NT2/D1 (cell line): ENCODE measurements at regions not wholly inside any gene's neighbourhood (a gene's known extent, or its start where the extent isn't known, plus 50 kb on each side); places are given as distances from the start of the nearest gene placed in this dataset.

Experiments
- SUZ12 ChIP-seq: IDR thresholded peaks from 2 replicates; pipeline ENCODE4 v1.6.1; 2011; ENCODE audit not compliant: insufficient read length, insufficient read depth; ENCODE audit errors: extremely low read depth
- YY1 ChIP-seq: IDR thresholded peaks from 2 replicates; pipeline ENCODE4 v1.6.1; 2011; ENCODE audit not compliant: insufficient read length, insufficient read depth
- ZNF274 ChIP-seq: IDR thresholded peaks from 2 replicates; pipeline ENCODE4 v1.6.1; 2011; ENCODE audit warnings: mild to moderate bottlenecking, low read depth, low read length

DNA sequence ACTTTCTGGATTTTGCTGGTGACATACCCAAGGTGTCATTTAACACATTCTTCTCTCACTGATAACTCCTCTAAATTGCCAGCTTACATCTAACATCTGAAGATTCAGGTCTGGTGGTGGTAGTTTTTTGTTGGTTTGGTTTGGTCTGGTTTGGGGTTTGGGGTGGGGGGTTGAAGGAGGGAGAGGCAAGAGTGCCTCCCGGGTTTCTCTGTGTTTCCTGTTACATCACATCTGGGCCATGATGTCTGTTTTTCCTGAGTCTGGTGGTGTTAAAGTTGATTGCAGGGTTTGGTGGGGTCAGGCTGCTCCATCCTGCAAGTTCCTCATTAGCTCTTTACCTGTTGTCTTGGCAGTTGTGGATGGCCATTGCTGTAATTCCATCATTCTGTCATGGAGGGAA lies 155.8 kb upstream of the UBL3 start:
- no peak for TF ChIP-seq ZNF274
- no peak for TF ChIP-seq YY1
- no peak for TF ChIP-seq SUZ12
